Neural cell (in vitro differentiated cells): ENCODE measurements at regions not wholly inside any gene's neighbourhood (a gene's known extent, or its start where the extent isn't known, plus 50 kb on each side); places are given as distances from the start of the nearest gene placed in this dataset.

ENCODE experiments used
- CTCF ChIP-seq: fragments of 450-650 bp; IDR thresholded peaks from 2 replicates; pipeline ENCODE4 v1.5.1; 2014; ENCODE audit warnings: antibody characterized with exemption, mild to moderate bottlenecking, moderate library complexity; ENCODE audit not compliant: poor library complexity, severe bottlenecking
- EZH2 ChIP-seq: fragments of 200-600, 300-800 bp; shearing (Covaris generic), sonication (generic); IDR thresholded peaks from 2 replicates; pipeline ENCODE4 v1.6.1; 2014; ENCODE audit warnings: antibody characterized with exemption, low read length, borderline replicate concordance, mild to moderate bottlenecking; ENCODE audit not compliant: insufficient read depth, poor library complexity, severe bottlenecking
- POLR2AphosphoS5 ChIP-seq: IDR thresholded peaks from 2 replicates; pipeline ENCODE4 v1.6.1; 2012
- REST ChIP-seq: IDR thresholded peaks from 2 replicates; pipeline ENCODE4 v1.6.1; 2012; ENCODE audit warnings: borderline replicate concordance
- SMC3 ChIP-seq: fragments of 450-650 bp; conservative IDR thresholded peaks from 2 replicates; pipeline ENCODE4 v1.6.1; 2014; ENCODE audit warnings: antibody characterized with exemption, mild to moderate bottlenecking, moderate library complexity; ENCODE audit not compliant: poor library complexity
- TAF1 ChIP-seq: IDR thresholded peaks from 2 replicates; pipeline ENCODE4 v1.6.1; 2012; ENCODE audit warnings: low read depth

- TF ChIP-seq POLR2AphosphoS5 (no peak), CTCF (no peak), REST (no peak), EZH2 (no peak), SMC3 (no peak), TAF1 (no peak)
Observed at GRCh38 chr13:106263801-106264200, 271.7 kb downstream of the EFNB2 start.
